HepG2 (cell line): ENCODE measurements at regions not wholly inside any gene's neighbourhood (a gene's known extent, or its start where the extent isn't known, plus 50 kb on each side); places are given as distances from the start of the nearest gene placed in this dataset.
A peak's percentile ranks its signal among the peaks of the same experiment; 100 is the strongest.

Experiments used
- ATAC-seq: fragments of 200-7000 bp; cut with Tn5 transposase; 3 replicates; pipeline ENCODE4 v1.9.1; 2020; ENCODE audit warnings: mild to moderate bottlenecking, moderate library complexity
- BruUV-seq: library from RNA; stranded (reverse); fragments of 400-500 nt; replicated peaks from 2 replicates; lab custom pipeline; 2021; lab: Mats Ljungman, UMichigan
- CTCF ChIA-PET: fragments of 300-600 bp; formaldehyde crosslinking; extraction: SDS; loops from one replicate; lab custom pipeline; 2021; ENCODE audit warnings: low total read pairs, inconsistent platforms, low intra/inter-chr PET ratio; lab: Yijun Ruan, JAX
- POLR2A ChIA-PET: fragments of 350-600 bp; sonication (Branson Sonifier 250); formaldehyde crosslinking; loops from one replicate; lab custom pipeline; 2020; ENCODE audit warnings: antibody characterized with exemption, inconsistent platforms; lab: Yijun Ruan, JAX
- DNase-seq: peaks from one replicate; pipeline ENCODE4 v3.0.0-alpha.2; 2015; ENCODE audit warnings: low spot score
- FAIRE-seq: peaks from 3 replicates; lab custom pipeline; 2011; peaks lifted over from hg19 to GRCh38; lab: Jason Lieb, UNC
- H2AFZ ChIP-seq: one replicate; pipeline ENCODE4 v1.6.1; 2011; ENCODE audit warnings: low read length, inconsistent platforms
- H3K27ac ChIP-seq: fragments of 300-600 bp; 3 replicates; pipeline ENCODE4 v1.8.0; 2011; ENCODE audit warnings: mixed run types, mild to moderate bottlenecking, mixed read lengths, low read length, inconsistent platforms; ENCODE audit not compliant: insufficient read depth; ENCODE audit errors: extremely low read length
- H3K27me3 ChIP-seq, 2 experiments: fragments of 200-600 bp in 1 of 2; 2 replicates in 1 of 2; 3 replicates in 1 of 2; pipeline versions ENCODE4 v1.6.0 to v1.8.0; 2011; ENCODE audit warnings: low read length in 2 of 2, mild to moderate bottlenecking in 2 of 2, moderate library complexity in 2 of 2, inconsistent platforms in 1 of 2; ENCODE audit not compliant: insufficient read depth in 2 of 2, control insufficient read depth in 1 of 2
- H3K36me3 ChIP-seq, 2 experiments: fragments of 200-600 bp in 1 of 2; replicated peaks in 1 of 2; 2 replicates in 1 of 2; 3 replicates in 1 of 2; pipeline versions ENCODE4 v1.5.1 to v1.8.0; 2011; ENCODE audit warnings: low read length in 2 of 2, inconsistent platforms in 1 of 2; ENCODE audit not compliant: insufficient read depth in 2 of 2, control insufficient read depth in 1 of 2
- H3K4me1 ChIP-seq: 2 replicates; pipeline ENCODE4 v1.5.1; 2012; ENCODE audit warnings: low read length, inconsistent platforms; ENCODE audit not compliant: insufficient read depth
- H3K4me2 ChIP-seq: 2 replicates; pipeline ENCODE4 v1.6.0; 2011; ENCODE audit warnings: low read depth, low read length, inconsistent platforms
- H3K4me3 ChIP-seq, 3 experiments: fragments of 200-600 bp in 1 of 3; sonication (generic), shearing (Covaris generic) in 1 of 3; replicated peaks in 1 of 3; 2 replicates each; pipeline ENCODE4 v1.5.1; 2011 to 2016; ENCODE audit warnings: low read length in 3 of 3, inconsistent platforms in 2 of 3, low read depth in 2 of 3, mild to moderate bottlenecking in 2 of 3, control low read depth in 1 of 3, mixed read lengths in 1 of 3; ENCODE audit not compliant: insufficient read depth in 1 of 3
- H3K79me2 ChIP-seq: one replicate; pipeline ENCODE4 v1.6.1; 2011; ENCODE audit warnings: low read length, inconsistent platforms; ENCODE audit not compliant: insufficient read depth
- H3K9ac ChIP-seq: 2 replicates; pipeline ENCODE4 v1.6.0; 2011; ENCODE audit warnings: mild to moderate bottlenecking, low read depth, low read length, inconsistent platforms; ENCODE audit not compliant: insufficient read depth
- H3K9me3 ChIP-seq: 2 replicates; pipeline ENCODE4 v1.5.1; 2012; ENCODE audit warnings: mild to moderate bottlenecking, low read length
- H4K20me1 ChIP-seq: 2 replicates; pipeline ENCODE4 v1.6.0; 2011; ENCODE audit warnings: inconsistent platforms, mild to moderate bottlenecking, low read length, moderate library complexity; ENCODE audit not compliant: insufficient read depth
- ATF7 ChIP-seq, 2 experiments: fragments of 450-650 bp in 1 of 2; sonication (generic) in 1 of 2; formaldehyde crosslinking in 1 of 2; IDR thresholded peaks; 2 replicates each; pipeline versions ENCODE4 v1.4.0 to v1.6.1; 2016 to 2020; ENCODE audit warnings: antibody characterized with exemption in 1 of 2, mild to moderate bottlenecking in 1 of 2, missing genetic modification reagents in 1 of 2
- CREB1 ChIP-seq, 2 experiments: fragments of 450-650 bp in 1 of 2; IDR thresholded peaks; 2 replicates each; pipeline ENCODE4 v1.6.1; 2016 to 2017; ENCODE audit warnings: control low read depth in 1 of 2, mild to moderate bottlenecking in 1 of 2, missing compliant biosample characterization in 1 of 2, missing genetic modification characterization in 1 of 2
- MBD4 ChIP-seq: IDR thresholded peaks from 2 replicates; pipeline ENCODE4 v1.6.1; 2012; ENCODE audit warnings: low read length, inconsistent platforms, borderline replicate concordance
- TGIF2 ChIP-seq: IDR thresholded peaks from 2 replicates; pipeline ENCODE4 v1.6.1; 2016; ENCODE audit warnings: control low read depth, missing compliant biosample characterization
- THAP9 ChIP-seq: sonication (generic); formaldehyde crosslinking; IDR thresholded peaks from 2 replicates; pipeline ENCODE4; 2020; ENCODE audit warnings: missing genetic modification reagents, mild to moderate bottlenecking, borderline replicate concordance
- ZNF180 ChIP-seq: sonication (generic); formaldehyde crosslinking; IDR thresholded peaks from 2 replicates; pipeline ENCODE4 v1.4.0; 2020; ENCODE audit warnings: low read depth, missing genetic modification reagents, borderline replicate concordance
- ZNF839 ChIP-seq: sonication (generic); formaldehyde crosslinking; IDR thresholded peaks from 2 replicates; pipeline ENCODE4 v1.4.0; 2020; ENCODE audit warnings: missing genetic modification reagents, mild to moderate bottlenecking, borderline replicate concordance
- WGBS: methylation state at CpG from one replicate; pipeline ENCODE4 v1.1.6; 2017; ENCODE audit warnings: low lambda C conversion rate; 5-methylcytosine and 5-hydroxymethylcytosine counted together
- in situ Hi-C: cut with HindIII; loops from 2 replicates; pipeline ENCODE4 v1.10.0; 2017; ENCODE audit warnings: low pct_unique_long_range_greater_than_20kb; ENCODE audit not compliant: extremely low pct_ligation_motif_present
- intact Hi-C: fragments of 100-400 bp; cut with micrococcal nuclease; formaldehyde crosslinking; loops from one replicate; pipeline ENCODE4 v1.10.0; 2022; ENCODE audit not compliant: unreplicated experiment

DNA sequence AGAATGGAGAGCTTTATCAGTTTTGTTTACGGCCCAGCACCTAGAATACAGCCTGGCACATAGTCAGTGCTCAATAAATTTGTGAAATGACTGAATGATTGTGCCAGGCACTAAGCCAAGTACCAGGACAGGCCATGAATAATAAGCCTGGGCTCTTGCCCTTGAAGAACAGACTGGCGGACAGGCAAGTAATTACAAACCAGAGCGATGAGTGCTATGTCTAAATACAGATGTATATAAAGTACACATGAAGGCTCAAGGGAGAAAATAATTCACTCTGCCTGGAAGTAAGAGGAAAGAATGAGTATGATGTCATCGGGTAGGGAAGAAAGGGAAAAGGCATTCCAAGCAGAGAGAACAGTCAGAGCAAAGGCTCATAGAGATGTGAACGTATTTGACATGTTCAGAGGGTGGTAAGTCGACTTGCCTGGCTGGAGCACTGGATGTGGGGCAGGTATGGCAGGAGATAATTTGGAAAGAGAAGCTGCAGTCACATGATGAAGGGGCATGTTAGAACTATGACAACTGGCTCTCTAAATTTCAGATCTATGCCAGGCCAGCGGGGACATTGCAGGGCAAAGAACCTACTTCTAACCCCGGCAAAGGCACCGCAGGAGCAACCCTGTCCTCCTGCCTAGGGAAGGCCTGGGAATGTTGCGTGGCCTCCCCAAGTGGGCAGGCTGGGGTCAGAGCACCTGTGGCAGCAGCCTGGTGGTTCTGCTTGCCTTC, 94.9 kb upstream of the EPCAM start:
- DNase-seq: no peak
- Histone ChIP-seq H2AFZ (no peak overlapping the region), H3K9ac (no peak overlapping the region), H3K9me3 (no peaks in the 10 kb centered on the region), H4K20me1 (no peaks in the 10 kb centered on the region), H3K79me2 (no peaks in the 10 kb centered on the region), H3K4me1 (peaks cover 57% of the 10 kb centered on the region), H3K36me3 (no peaks in the 10 kb centered on the region), H3K27ac (no peak overlapping the region), H3K27me3 (peaks cover 0 to 2% of the 10 kb centered on the region in 2 experiments; a peak in 1 of 5 replicates), H3K4me2 (no peak overlapping the region), H3K4me3 (no peak overlapping the region)
- intact Hi-C loops: no loop called here
- POLR2A ChIA-PET: no interaction called here
- FAIRE-seq: no peak
- no peak for ATAC-seq
- TF ChIP-seq ZNF180 (CRISPR knock-in tag) (no peak), ZNF839 (CRISPR knock-in tag) (no peak), THAP9 (CRISPR knock-in tag) (no peak), ATF7 (IDR thresholded peaks at IDR 0.05) (peak; percentile 97), ATF7 (CRISPR knock-in tag; IDR thresholded peaks at IDR 0.05) (no peak), MBD4 (no peak), CREB1 (IDR thresholded peaks at IDR 0.05) (peak; percentile 56; the same call in 1 of the 2 replicates), CREB1 (CRISPR knock-in tag; IDR thresholded peaks at IDR 0.05) (no peak), TGIF2 (no peak)
- in situ Hi-C loops: no loop called here
- BruUV-seq: no TSS peak
- 68% methylated on average over 10 of the region's 10 CpGs for WGBS
- CTCF ChIA-PET: no interaction called here
